DMS79 treated with DMSO at 0.1 percent for 48 hours (cell line): ENCODE measurements at regions not wholly inside any gene's neighbourhood (a gene's known extent, or its start where the extent isn't known, plus 50 kb on each side); places are given as distances from the start of the nearest gene placed in this dataset.
"Not testable (repeated sequence)": the region's sequence is repeated elsewhere in the genome, so short reads cannot be mapped to it uniquely, and the experiment has no call there.

Source experiments
- DNase-seq: peaks from one replicate; lab custom pipeline; 2025; lab: John Stamatoyannopoulos, UW

DNA sequence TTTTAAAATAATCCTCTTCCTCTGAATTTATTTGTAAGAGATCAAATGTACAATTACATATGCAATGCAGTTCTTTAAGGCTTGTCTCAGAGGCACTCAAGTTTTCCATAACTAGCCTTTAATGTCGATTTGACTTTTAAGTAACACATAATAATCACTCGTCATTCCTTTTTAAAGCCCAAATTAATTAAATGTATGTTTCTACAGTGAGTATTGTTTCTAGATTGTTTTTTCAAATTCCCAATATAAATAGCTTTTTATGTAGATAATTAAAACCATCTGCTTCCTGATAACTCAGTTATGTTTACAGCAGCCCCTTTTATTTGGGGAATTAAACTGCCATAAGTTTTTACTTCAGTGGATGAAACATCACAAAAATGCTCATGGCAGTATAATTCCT is 185.1 kb downstream of the ETNK1 start:
- no peak for DNase-seq

DNA sequence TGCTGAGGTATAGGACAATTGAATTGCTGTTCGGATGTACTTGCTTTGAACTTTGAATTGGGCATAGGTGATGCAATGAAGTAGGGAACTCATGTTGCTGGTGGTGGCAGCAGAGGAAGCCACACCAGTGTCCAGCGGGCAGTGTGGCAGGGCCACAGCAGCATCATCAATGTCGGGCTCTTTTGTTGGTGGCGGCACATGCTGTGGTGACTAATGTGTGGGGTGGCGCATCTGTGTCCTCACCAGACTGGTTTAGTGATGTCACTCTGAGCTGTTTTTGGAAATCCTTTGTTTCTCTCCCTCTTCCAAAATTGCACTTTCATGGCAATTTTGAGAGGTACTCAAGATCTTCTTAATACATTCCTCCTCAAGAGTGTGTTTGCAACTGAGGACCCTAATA is 187.6 kb downstream of the ETNK1 start:
- DNase-seq, result no peak

DNA sequence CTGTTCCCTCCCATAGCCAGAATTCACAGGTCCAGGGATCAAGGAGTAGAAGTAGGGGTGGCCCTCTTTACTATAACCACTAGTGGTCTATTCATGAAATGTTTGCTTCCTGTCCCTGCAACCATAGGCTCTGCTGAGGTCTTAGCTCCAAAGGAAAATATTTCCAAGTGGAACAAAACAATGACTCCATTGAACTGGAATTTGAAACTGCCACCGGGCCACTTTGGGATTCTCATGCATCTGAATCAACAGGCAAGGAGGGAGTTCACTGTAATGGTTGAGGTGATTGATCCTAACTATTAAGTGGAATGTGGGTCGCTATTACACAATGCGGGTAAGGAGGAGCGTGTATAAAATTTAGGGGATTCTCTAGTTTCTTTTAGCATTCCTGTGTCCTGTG is 197.0 kb downstream of the ETNK1 start:
- DNase-seq, result no peak

DNA sequence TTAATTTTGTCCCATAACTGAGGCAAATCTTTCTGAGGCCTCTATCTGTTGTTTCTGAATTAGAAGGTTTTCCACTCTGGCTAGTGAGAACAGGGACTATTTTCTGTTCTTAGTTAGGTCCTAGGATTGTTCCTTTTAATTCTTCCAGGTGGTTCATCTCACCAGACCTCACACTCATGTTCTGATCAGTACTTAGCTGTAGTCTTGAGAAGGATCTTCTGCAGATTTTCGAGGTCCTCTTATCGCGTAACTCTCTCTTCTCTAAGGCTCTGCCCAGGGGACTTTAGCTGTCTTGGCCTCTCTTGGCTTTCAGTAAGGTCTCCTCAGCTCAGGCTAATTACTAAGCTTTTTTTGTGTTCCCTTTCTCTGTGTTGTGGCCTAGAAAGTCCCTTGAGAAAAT is 201.1 kb downstream of the ETNK1 start:
- no peak for DNase-seq

DNA sequence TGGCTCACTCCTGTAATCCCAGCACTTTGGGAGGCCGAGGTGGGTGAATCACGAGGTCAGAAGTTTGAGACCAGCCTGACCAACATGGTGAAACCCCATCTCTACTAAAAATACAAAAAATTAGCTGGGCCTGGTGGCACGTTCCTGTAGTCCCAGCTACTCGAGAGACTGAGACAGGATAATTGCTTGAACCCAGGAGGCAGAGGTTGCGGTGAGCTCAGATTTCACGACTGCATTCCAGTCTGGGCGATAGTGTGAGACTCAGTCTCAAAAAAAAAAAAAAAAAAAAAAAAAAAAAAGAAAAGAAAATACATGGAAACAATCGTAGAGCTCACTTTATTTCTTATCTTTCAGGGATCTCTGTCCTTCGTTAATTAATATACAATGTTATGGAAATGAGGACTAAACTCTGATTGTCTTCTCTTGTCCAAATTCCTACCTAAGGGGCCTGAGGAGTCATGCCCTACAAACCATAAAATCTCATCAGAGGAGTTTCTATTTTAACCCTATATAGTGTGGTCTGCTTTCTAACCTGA is 201.5 kb downstream of the ETNK1 start:
- not testable (repeated sequence) for DNase-seq

DNA sequence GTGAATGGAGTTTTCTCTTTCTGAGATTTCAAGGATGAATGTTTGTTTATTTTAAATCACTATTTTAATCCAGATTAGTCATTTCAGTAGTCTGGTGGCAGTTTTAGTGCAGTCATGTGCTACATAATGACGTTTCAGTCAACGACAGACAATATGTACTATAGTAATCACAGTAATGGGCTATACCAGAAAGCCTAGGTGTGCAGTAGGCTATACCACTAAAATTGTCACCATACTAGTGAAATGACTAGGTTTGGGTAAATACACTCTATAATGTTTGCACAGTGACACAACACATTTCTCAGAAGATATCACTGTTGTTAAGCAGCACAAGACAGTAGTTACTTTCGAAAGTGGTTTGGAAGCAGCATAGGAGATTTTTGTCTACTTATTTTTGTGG is 203.1 kb downstream of the ETNK1 start:
- DNase-seq, result no peak

DNA sequence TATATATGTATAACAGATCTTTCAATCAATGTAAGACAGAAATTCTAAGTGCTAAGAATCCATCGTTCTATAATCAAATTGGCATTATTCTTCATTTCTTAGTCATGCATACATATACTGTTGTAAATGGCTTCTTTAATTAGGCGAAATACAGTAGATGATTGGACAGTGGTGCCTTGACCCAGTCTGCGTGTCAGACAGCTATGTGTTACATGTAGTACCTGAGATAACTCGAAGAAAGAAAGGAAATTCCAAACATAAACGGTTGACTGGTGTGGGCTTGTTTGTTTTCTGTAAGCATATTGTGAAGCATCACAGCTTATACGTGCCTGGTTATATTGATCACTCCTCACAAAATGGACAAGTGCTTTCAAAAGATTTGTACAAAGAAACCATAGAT is 210.5 kb downstream of the ETNK1 start:
- no peak for DNase-seq

DNA sequence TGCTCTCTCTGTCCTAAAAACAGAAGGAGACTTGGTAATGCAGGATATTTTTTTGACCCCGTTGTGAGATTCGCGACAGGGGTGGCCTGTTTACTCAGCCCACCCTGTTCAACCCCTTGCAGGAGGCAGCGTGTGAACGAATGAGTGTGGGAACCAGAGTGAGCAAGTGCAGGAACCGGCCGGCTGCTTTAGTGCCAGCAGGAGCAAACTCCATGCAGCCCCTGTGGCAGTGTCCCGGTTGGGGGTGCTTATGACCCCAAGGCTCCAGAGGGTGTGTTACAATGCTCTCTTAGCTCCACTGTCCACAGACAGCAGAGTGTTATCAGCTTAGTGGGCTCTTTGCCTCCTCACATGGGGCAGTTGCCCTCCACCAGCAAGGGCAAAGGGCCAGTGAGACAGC is 225.2 kb downstream of the ETNK1 start:
- no peak for DNase-seq

DNA sequence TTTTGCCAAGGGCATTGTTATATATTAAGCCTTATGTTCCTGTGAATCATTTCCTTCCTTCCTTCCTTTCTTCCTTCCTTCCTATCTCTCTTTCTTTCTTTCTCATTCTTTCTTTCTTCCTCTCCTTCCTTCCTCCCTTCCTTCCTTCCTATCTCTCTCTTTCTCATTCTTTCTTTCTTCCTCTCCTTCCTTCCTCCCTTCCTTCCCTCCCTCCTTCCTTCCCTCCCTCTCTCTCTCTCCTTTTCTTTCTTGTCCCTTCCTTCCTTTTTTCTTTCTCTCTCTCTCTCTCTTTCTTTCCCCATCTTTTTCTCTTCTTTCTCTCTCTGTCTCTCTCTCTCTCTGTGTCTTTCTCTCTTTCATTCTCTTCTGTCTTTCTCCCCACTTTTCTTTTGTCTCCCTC is 226.6 kb downstream of the ETNK1 start:
- DNase-seq, result no peak

DNA sequence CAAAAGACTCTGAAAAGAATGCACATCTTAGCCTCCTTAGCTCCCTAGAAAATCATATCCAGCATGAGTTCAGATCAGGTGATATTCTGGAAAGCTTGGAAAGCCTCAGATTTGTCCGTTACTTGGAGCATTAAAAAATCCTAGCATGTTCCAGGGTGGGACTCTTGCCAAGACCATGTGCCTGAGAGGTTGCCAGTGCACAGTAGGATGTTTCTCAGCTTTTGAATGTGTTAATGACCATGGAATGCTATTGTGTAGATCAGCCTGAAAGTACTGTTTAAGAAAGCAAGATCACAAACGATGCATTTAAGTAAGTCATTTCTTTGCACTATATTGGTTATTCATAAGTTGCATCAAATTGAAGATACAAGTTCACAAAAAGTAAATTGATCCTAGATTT is 230.5 kb downstream of the ETNK1 start:
- no peak for DNase-seq

DNA sequence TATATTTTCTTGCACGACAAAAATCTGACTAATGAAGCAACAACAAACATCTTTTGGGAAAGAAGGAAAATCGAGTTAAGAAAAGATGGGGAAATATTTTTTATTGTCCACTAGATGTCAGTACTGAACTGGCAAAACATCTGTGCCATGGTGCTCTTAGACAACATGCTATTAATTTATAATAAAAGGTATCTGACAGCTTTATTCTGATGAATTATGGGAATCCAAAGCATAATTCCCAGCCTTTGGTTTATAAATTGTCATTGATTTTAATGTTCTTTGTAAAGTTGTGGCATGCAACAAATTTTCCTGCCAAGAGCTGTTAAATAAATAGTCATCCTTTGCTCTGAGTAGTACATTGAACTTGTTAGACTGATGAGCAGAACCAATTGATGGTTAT is 231.2 kb downstream of the ETNK1 start:
- DNase-seq, result peak; percentile 38

DNA sequence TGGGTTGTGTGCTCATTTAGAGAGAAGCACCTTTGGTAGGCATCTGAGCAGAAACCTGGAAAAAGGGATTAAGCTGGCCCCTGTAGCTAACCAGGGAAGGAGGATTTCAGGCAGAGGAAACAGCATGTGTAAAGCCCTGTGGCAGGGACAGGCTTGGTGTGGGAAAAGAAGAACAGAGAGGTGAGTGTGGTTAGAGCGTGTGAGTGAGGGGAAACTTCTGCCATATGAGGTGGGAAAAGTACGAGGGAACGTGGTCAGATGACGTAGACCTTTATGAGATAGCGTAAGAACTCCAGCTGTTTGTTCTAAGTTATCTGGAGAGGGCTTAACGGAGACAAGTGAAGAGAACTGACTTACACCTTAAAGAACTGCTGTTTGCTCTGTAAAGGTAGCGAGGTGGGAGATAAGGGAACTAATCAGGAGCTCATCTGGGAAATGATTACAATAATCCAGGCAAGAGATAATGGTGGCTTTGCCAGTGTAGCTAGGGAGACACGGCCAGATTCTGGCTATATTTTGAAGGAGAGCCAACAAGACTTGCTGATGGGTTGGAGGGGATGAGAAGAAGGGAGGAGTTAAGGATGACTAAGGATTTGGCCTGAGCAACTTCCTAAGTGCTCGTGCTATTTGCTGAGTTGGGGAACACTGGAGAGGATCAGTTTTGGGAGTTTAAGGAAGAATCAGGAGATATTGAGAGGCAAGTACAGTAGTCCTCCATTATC is 234.0 kb downstream of the ETNK1 start:
- DNase-seq, result no peak

DNA sequence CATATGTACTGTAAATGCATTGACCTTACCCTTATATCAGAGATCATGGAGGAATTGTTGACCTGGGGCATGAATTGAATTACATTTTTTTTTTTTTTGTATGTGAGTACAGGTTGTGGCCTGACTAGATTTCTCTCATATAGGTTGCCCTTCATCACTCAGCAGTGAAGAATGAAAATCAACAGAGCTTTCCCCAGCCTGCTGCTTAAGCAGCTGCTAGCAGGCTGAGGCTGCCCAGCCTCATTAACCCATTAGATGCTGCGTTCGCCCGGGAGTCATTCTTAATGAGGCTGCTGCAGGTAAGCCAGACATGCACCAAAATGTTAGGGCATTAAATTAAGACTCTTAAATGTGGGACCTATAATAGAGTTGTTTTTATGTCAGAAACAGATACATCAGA is 236.0 kb downstream of the ETNK1 start:
- no peak for DNase-seq

DNA sequence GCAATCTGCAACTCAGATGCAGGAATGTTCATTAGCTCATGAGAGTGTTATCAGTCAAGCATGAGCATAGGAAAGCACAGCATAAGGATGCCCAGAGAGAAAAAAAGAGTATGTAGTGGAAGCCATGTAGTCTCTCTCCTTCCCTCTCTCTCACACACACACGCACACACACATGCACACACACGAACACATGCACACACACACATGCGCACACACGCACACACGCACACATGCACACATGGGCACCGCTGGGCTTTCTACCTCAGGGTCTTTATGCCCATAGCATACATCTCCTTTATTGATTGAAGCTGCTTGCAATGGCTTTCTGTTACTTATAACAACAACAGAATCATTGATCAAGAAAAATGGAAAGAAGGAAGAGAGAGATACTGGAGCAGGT is 240.9 kb downstream of the ETNK1 start:
- DNase-seq, result no peak

DNA sequence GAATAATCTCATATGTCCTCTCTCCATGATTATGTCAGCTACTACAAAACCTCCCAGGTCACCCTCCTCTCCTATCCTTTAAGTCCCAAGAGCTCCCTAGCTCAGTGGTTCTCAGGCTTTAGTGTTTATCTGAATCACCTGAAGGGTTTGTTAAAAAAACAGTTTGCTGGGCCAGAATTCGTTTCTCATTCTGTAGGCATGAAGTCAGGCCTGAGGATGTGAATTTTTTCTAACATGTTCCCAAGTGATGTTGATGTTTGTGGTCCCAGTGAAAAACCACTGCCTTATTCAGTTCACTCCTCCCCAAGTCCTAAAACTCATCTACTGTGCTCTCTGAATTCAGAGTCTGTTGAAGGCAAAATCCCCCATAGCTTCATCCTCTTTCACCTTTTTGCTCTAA is 241.4 kb downstream of the ETNK1 start:
- no peak for DNase-seq

DNA sequence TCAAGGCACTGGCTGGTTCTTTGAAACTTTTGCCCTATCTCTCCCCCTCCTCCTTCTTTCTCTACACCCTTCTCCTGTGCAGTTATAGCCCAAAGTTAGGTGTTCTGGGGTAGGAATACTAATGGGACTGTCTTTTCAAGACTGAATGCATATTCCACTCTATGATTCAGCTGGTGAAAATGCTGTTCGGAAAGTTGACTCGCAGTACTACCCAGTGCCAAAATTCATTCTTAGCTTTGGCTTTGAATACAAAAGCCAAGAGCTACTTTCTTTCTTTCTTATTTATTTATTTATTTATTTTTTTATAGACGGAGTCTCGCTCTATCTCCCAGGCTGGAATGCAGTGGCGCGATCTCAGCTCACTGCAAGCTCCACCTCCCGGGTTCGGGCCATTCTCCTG is 249.2 kb downstream of the ETNK1 start:
- no peak for DNase-seq

DNA sequence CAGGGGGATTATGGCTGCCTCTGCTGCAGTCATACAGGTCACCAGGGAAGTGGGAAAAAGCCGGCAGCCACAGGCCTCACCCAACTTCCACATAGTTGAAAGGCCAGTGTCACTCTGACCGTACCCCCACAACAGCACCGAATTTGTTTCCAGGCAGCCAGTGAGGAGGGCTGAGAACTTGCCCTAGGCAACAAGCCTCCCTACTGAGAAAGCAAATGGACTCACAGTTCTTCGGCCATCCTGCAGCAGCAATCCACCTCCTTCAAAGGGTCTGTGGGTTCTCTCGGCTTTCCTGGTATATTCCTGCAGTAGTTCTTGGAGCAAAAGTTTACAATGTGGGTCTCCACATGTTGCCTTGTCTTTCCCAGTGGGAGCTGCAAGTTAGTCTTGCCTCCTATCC is 251.3 kb downstream of the ETNK1 start:
- DNase-seq, result no peak

DNA sequence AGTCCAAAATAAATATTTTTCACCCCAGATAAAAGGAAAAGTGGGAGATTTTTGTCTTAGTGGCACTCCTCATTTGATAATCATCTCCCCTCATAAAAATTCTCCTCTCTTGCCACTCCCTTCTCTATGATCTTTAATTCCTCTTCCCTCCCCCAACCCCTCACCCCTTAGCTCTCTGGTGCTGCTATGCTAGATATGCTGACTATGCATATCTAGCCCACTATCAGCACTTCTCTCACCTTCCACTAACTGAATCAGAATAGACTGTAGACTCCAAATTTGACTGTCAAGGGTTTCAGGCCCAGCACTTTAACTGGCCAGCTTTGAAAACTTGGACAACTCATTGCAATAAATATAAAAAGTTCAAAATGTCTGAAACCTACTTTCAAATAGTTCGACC is 254.2 kb downstream of the ETNK1 start:
- no peak for DNase-seq

DNA sequence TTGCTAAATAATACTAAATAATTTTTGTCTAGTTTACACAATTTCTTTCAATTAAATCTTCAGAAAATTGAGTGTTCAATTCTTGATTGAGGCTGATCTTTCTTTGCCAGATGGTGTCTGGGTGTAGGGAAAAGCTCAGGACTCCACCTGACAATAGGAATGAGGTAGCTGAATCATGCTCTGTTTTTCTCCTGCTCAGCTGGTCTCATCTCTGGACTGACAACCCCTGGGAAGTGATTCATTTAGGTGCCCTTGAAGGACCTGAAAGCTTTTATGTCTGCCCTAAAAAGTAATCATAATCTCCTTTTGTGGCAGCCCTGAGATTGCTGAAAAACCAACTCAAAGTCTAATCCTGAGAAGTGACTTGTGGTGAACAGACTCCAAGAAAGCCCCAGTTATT is 255.4 kb downstream of the ETNK1 start:
- no peak for DNase-seq

DNA sequence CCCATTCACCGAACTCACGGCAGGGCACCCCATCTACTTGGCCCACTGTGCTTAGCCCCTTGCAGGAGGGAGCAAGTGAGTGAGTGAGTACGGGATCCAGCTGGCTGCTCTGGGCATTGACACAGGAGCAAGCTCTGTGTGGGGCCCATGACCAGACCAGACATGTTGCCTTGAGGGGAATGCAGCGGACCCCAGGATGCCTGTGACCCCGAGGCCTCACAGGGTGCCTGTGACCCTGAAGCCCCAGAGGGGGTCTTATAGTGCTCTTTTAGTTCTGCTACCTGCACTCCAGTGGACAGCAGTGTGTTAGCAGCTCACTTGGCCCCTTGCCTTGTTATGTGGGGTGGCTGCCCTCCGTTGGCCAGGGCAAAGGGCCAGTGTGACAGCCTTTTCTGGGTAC is 255.8 kb downstream of the ETNK1 start:
- DNase-seq, result no peak

DNA sequence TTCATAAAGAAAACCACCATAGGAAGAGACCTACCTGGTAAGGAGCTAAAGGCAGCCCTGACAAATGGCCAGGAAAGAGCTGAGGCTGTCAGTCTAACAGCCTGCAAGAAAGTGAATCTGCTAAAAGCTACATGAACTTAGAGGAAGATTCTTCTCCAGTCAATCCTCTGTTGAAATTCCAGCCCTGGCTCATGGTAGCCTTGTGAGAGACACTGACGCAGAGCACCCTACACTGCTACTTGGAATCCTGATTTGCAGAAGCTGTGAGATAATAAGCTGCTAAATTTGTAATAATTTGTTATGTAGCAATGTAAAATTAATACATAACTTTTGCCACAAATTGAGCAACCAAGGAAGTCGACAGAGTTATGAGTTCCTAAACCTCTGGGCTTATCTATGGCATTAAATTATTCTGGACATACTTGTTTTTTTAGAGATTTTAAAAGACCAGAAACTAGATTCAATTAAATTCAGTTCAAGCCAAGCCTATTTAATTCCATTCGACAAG is 257.0 kb downstream of the ETNK1 start:
- no peak for DNase-seq

DNA sequence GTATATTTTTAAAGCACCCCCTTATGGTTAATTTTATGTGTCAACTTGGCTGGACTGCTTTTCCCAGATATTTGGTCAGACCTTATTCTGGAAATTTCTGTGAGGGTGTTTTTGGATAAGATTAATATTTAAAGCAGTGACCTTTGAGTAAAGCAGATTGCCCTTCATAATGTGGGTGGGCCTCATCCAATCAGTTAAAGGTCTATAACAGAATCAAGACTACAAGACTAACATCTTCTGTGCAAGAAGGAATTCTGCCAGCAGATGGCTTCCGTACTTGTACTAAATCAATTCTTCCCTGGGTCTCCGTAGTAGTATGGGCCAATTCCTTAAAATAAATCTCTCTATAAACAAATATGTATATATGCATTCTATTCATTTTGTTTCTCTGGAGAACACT is 257.6 kb downstream of the ETNK1 start:
- no peak for DNase-seq

DNA sequence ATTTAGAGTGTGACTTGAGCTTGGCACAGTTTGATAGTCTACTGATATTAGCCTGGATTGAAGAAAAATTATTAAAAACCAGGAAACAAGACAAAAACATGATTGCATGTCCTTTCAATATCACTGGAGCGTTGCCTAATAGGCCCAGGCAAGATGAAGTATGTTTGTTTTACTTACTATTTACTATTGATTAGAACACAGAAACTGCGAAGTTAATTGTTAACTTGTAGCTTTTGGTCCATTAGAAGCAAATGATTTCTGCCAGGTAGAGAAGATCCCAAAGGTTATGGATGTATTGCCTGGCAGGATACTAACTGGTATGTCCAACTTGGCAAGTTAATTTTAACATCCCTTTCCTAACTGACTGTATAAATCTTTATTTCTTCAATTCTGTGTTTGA is 268.9 kb downstream of the ETNK1 start:
- DNase-seq, result no peak

DNA sequence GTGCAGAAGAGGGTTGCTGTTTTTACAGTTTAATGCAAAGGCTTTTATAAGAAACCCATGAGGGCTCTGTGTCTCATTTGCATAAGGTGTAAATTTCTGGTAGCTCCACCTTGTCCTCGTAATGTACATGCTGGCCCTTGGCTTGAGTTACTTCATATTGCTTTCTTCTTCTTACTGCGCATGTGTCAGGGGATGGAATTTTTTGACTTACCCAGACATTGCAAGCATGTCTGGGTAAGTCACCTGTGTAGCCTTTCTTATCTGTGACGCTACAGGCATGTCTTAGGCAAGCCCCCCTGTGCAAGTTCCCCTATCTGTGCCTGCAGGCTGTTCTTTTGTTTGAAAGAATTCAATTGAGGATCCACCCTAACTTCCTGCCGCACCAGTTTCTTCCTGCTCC is 274.2 kb downstream of the ETNK1 start:
- DNase-seq, result no peak
